ENCODE measurements at regions not wholly inside any gene's neighbourhood (a gene's known extent, or its start where the extent isn't known, plus 50 kb on each side); places are given as distances from the start of the nearest gene placed in this dataset.

DNA sequence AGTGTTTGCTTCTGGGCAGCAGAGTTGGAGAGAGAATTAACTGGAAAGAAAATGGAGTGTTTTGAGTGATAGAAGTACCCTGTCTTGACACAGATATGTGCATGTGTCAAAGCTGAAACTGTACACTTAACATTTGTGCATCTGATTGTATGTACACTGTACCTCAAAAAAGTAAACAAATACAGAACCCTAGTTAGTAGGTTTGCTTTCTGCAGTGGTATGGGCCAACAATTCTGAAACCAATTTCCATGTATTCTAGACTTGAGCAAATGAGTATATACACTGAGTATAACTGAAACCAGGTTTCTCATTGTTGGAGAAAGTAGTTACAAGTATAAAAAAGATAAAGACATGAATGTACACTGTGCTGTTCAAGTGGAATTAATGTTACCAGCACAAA is 52.4 kb downstream of the ELAPOR2 start:
- DNase-seq: no peak
- no peaks in the 10 kb centered on the region for H3K27me3 ChIP-seq (replicated peaks in 1 of 7)
- H3K4me1 ChIP-seq: peaks cover 0 to 8% (median 5%) of the 10 kb centered on the region in 6 donors
- TF ChIP-seq, protein P1, sequence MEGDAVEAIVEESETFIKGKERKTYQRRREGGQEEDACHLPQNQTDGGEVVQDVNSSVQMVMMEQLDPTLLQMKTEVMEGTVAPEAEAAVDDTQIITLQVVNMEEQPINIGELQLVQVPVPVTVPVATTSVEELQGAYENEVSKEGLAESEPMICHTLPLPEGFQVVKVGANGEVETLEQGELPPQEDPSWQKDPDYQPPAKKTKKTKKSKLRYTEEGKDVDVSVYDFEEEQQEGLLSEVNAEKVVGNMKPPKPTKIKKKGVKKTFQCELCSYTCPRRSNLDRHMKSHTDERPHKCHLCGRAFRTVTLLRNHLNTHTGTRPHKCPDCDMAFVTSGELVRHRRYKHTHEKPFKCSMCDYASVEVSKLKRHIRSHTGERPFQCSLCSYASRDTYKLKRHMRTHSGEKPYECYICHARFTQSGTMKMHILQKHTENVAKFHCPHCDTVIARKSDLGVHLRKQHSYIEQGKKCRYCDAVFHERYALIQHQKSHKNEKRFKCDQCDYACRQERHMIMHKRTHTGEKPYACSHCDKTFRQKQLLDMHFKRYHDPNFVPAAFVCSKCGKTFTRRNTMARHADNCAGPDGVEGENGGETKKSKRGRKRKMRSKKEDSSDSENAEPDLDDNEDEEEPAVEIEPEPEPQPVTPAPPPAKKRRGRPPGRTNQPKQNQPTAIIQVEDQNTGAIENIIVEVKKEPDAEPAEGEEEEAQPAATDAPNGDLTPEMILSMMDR (IDR thresholded peaks at IDR 0.05 in 8 of 11, conservative IDR thresholded peaks at IDR 0.05 in 3 of 11): no peak
- TF ChIP-seq POLR2A (IDR thresholded peaks at IDR 0.05) (no peak), POLR2AphosphoS5 (IDR thresholded peaks at IDR 0.05) (no peak)
- H3K36me3 ChIP-seq: no peaks in the 10 kb centered on the region
- H3K9me3 ChIP-seq: no peaks in the 10 kb centered on the region
- intact Hi-C loops (cut with DNase I; ENCODE audit: low total_unique reads): no loop called here
- no peak overlapping the region for H3K4me3 ChIP-seq
- H3K27ac ChIP-seq: no peak overlapping the region

DNA sequence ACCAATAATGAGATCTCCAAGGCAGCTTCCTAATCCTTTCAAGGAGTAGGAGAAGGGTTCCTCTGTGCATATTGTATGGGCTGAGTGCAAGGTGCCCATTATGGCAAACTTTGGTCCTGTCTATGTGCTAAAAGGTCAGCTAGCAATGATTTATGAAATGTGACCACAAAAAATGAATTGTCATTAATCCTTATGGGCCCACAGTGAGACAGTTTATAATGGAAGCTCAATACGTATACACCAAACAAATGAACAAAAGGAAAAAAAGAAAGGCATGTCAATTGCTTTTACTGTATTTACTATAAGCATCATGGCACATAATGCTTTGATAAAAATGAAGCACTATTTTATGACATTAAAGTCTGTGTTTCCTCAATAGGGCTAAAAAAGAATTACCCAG is 54.5 kb downstream of the ELAPOR2 start:
- intact Hi-C loops (cut with DNase I; ENCODE audit: low total_unique reads): no loop called here

DNA sequence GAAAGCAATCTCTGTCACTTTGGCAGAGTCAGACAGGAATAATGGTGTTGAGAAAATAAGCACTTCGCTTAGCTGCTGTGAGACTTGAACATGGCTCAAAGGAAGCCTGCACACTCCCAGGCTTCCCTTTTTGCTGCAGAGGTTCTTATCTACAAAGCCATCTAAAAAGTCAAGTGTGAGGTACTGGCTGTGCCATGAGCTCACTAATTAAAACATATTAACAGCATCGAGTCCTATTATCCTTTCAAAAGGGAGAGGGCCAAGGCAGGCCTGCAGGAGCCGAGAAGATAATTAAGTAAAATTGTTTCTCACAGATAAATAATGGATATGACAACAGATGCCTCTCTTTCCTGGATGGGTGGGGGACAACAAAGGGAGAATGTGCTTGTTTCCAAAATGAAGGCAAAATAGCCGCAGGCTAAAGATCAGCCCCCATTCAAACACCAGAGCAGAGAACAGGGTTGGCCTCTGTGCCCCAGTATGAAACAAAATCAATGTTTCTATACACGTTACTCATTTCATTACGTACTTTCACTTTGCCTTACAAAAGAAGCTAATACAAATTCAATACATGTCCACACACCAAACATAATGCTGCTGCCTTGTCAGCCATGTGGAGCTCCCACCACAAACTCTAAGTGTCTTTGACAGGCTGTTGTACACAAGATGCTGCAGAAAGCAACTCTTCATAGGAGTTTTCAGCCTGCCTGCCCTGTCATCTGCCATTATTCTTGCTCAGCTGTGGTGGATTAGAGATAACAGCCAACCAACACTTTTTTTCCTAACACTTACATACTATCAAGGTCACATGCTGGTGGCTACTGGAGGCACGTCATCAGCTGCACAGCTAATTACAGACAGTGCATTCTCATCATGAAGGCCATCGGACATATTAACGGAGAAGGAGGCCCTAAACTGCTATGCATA is 55.3 kb downstream of the ELAPOR2 start:
- H3K27ac ChIP-seq: peak overlapping the region in 4 of 8 donors; percentile 14 to 41 (median 26)
- H3K4me3 ChIP-seq: peak overlapping the region in 2 of 8 donors; percentile 19 to 30
- TF ChIP-seq POLR2A (IDR thresholded peaks at IDR 0.05) (no peak), POLR2AphosphoS5 (IDR thresholded peaks at IDR 0.05) (no peak)
- TF ChIP-seq, protein P1 (IDR thresholded peaks at IDR 0.05 in 8 of 11, conservative IDR thresholded peaks at IDR 0.05 in 3 of 11): no peak
- H3K36me3 ChIP-seq: no peaks in the 10 kb centered on the region
- H3K27me3 ChIP-seq (replicated peaks in 1 of 7): no peaks in the 10 kb centered on the region
- intact Hi-C loops (cut with DNase I; ENCODE audit: low total_unique reads): no loop called here
- DNase-seq: no peak
- H3K4me1 ChIP-seq: peaks cover 0 to 8% (median 5%) of the 10 kb centered on the region in 6 donors
- 34 to 55% (median 49%) methylated on average over 9 of the region's 9 CpGs for WGBS, 5 donors
- no peaks in the 10 kb centered on the region for H3K9me3 ChIP-seq

More for the DNA sequence above, 54.5 kb downstream of the ELAPOR2 start:
- Histone ChIP-seq H3K27ac (peak overlapping the region in 2 of 8 donors; percentile 14 to 41), H3K36me3 (no peaks in the 10 kb centered on the region), H3K27me3 (replicated peaks in 1 of 7) (no peaks in the 10 kb centered on the region), H3K4me1 (peaks cover 0 to 8% (median 5%) of the 10 kb centered on the region in 6 donors), H3K9me3 (no peaks in the 10 kb centered on the region), H3K4me3 (no peak overlapping the region)
- TF ChIP-seq POLR2AphosphoS5 (IDR thresholded peaks at IDR 0.05) (no peak), POLR2A (IDR thresholded peaks at IDR 0.05) (no peak)
- TF ChIP-seq, protein P1 (IDR thresholded peaks at IDR 0.05 in 8 of 11, conservative IDR thresholded peaks at IDR 0.05 in 3 of 11): no peak
- no peak for DNase-seq
- WGBS, 5 donors: 87 to 96% (median 94%) methylated on average over 1 of the region's 1 CpG

DNA sequence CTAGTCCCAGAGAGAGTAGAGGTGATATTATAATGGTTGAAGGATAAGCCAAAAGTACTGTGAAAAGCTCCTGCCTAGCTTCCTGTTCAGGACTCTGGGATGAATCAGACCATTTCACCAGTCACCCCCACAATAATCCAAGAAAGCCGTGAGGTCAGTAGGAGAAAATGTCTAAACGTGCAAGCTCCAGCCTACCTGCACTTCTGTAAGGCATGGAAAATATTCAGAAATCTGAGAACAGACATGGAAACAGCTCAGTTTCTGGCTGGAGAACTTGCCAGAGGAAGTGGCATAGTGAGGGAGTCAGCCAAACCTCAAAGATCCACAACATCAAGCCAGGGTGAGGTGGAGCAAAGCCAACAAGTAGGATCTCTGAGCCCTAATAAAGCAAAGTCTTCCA is 58.2 kb downstream of the ELAPOR2 start:
- WGBS, 5 donors: 72 to 88% (median 76%) methylated on average over 2 of the region's 2 CpGs
- Histone ChIP-seq H3K9me3 (no peaks in the 10 kb centered on the region), H3K27ac (no peak overlapping the region), H3K4me3 (no peak overlapping the region), H3K27me3 (replicated peaks in 1 of 7) (no peaks in the 10 kb centered on the region), H3K36me3 (no peaks in the 10 kb centered on the region), H3K4me1 (peaks cover 0 to 8% (median 5%) of the 10 kb centered on the region in 6 donors)
- TF ChIP-seq POLR2AphosphoS5 (IDR thresholded peaks at IDR 0.05) (no peak), POLR2A (IDR thresholded peaks at IDR 0.05) (no peak)
- TF ChIP-seq, protein P1 (IDR thresholded peaks at IDR 0.05 in 8 of 11, conservative IDR thresholded peaks at IDR 0.05 in 3 of 11): no peak
- no peak for DNase-seq
- intact Hi-C loops (cut with DNase I; ENCODE audit: low total_unique reads): no loop called here

All from spleen (tissue), 11 donors.